HepG2 (cell line): ENCODE measurements at regions not wholly inside any gene's neighbourhood (a gene's known extent, or its start where the extent isn't known, plus 50 kb on each side); places are given as distances from the start of the nearest gene placed in this dataset.

Experiments
- ATM ChIP-seq: fragments of 450-650 bp; IDR thresholded peaks from 2 replicates; pipeline ENCODE4 v1.7.1; 2017; ENCODE audit warnings: mild to moderate bottlenecking, borderline replicate concordance
- ETS1 ChIP-seq: sonication (generic); formaldehyde crosslinking; IDR thresholded peaks from 2 replicates; pipeline ENCODE4 v1.4.0; 2020; ENCODE audit warnings: missing genetic modification reagents
- GATAD2A ChIP-seq: IDR thresholded peaks from 2 replicates; pipeline ENCODE4 v1.6.1; 2016
- KAT7 ChIP-seq: IDR thresholded peaks from 2 replicates; pipeline ENCODE4 v1.6.1; 2018; ENCODE audit warnings: borderline replicate concordance, missing compliant biosample characterization
- MIER3 ChIP-seq: IDR thresholded peaks from 2 replicates; pipeline ENCODE4 v1.6.1; 2016; ENCODE audit warnings: missing compliant biosample characterization, borderline replicate concordance
- ZNF441 ChIP-seq: sonication (generic); formaldehyde crosslinking; IDR thresholded peaks from 2 replicates; pipeline ENCODE4 v1.7.0; 2021; ENCODE audit warnings: missing genetic modification reagents, borderline replicate concordance
- ZNF652 ChIP-seq: IDR thresholded peaks from 2 replicates; pipeline ENCODE4 v1.6.1; 2016; ENCODE audit warnings: low read depth, borderline replicate concordance
- ZNF781 ChIP-seq: sonication (generic); formaldehyde crosslinking; IDR thresholded peaks from 2 replicates; pipeline ENCODE4 v1.5.1; 2020; ENCODE audit warnings: borderline replicate concordance, mild to moderate bottlenecking, missing genetic modification reagents; ENCODE audit errors: not compliant biosample characterization
- TF ChIP-seq, protein P1 (sequence below): sonication (generic); formaldehyde crosslinking; IDR thresholded peaks from 2 replicates; pipeline ENCODE4 v1.4.0; 2020; ENCODE audit warnings: missing genetic modification reagents
- TF ChIP-seq, protein P2 (sequence below): sonication (generic); formaldehyde crosslinking; IDR thresholded peaks from 2 replicates; pipeline ENCODE4 v1.4.0; 2020; ENCODE audit warnings: missing genetic modification reagents, borderline replicate concordance

DNA sequence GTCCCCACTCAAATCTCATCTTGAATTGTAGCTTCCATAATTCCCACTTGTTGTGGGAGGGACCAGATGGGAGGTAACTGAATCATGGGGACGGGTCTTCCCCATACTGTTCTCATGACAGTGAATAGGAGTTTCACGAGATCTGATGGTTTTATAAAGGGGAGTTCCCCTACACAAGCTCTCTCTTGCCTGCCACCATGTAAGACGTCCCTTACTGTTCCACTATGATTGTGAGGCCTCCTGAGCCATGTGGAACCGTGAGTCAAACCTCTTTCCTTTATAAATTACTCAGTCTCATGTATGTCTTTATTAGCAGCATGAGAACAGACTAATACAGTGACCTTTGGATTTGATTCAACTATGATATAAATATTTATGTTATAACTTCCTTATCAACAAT lies 78.0 kb downstream of the CYRIA start (continued):
- TF ChIP-seq ETS1 (CRISPR knock-in tag) (no peak), GATAD2A (CRISPR knock-in tag) (no peak), ZNF652 (no peak), ZNF781 (CRISPR knock-in tag) (no peak), ZNF441 (CRISPR knock-in tag) (no peak), KAT7 (no peak), MIER3 (no peak), ATM (no peak)
- TF ChIP-seq, protein P1, sequence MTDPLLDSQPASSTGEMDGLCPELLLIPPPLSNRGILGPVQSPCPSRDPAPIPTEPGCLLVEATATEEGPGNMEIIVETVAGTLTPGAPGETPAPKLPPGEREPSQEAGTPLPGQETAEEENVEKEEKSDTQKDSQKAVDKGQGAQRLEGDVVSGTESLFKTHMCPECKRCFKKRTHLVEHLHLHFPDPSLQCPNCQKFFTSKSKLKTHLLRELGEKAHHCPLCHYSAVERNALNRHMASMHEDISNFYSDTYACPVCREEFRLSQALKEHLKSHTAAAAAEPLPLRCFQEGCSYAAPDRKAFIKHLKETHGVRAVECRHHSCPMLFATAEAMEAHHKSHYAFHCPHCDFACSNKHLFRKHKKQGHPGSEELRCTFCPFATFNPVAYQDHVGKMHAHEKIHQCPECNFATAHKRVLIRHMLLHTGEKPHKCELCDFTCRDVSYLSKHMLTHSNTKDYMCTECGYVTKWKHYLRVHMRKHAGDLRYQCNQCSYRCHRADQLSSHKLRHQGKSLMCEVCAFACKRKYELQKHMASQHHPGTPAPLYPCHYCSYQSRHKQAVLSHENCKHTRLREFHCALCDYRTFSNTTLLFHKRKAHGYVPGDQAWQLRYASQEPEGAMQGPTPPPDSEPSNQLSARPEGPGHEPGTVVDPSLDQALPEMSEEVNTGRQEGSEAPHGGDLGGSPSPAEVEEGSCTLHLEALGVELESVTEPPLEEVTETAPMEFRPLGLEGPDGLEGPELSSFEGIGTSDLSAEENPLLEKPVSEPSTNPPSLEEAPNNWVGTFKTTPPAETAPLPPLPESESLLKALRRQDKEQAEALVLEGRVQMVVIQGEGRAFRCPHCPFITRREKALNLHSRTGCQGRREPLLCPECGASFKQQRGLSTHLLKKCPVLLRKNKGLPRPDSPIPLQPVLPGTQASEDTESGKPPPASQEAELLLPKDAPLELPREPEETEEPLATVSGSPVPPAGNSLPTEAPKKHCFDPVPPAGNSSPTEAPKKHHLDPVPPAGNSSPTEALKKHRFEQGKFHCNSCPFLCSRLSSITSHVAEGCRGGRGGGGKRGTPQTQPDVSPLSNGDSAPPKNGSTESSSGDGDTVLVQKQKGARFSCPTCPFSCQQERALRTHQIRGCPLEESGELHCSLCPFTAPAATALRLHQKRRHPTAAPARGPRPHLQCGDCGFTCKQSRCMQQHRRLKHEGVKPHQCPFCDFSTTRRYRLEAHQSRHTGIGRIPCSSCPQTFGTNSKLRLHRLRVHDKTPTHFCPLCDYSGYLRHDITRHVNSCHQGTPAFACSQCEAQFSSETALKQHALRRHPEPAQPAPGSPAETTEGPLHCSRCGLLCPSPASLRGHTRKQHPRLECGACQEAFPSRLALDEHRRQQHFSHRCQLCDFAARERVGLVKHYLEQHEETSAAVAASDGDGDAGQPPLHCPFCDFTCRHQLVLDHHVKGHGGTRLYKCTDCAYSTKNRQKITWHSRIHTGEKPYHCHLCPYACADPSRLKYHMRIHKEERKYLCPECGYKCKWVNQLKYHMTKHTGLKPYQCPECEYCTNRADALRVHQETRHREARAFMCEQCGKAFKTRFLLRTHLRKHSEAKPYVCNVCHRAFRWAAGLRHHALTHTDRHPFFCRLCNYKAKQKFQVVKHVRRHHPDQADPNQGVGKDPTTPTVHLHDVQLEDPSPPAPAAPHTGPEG (CRISPR knock-in tag) = no peak
- TF ChIP-seq, protein P2, sequence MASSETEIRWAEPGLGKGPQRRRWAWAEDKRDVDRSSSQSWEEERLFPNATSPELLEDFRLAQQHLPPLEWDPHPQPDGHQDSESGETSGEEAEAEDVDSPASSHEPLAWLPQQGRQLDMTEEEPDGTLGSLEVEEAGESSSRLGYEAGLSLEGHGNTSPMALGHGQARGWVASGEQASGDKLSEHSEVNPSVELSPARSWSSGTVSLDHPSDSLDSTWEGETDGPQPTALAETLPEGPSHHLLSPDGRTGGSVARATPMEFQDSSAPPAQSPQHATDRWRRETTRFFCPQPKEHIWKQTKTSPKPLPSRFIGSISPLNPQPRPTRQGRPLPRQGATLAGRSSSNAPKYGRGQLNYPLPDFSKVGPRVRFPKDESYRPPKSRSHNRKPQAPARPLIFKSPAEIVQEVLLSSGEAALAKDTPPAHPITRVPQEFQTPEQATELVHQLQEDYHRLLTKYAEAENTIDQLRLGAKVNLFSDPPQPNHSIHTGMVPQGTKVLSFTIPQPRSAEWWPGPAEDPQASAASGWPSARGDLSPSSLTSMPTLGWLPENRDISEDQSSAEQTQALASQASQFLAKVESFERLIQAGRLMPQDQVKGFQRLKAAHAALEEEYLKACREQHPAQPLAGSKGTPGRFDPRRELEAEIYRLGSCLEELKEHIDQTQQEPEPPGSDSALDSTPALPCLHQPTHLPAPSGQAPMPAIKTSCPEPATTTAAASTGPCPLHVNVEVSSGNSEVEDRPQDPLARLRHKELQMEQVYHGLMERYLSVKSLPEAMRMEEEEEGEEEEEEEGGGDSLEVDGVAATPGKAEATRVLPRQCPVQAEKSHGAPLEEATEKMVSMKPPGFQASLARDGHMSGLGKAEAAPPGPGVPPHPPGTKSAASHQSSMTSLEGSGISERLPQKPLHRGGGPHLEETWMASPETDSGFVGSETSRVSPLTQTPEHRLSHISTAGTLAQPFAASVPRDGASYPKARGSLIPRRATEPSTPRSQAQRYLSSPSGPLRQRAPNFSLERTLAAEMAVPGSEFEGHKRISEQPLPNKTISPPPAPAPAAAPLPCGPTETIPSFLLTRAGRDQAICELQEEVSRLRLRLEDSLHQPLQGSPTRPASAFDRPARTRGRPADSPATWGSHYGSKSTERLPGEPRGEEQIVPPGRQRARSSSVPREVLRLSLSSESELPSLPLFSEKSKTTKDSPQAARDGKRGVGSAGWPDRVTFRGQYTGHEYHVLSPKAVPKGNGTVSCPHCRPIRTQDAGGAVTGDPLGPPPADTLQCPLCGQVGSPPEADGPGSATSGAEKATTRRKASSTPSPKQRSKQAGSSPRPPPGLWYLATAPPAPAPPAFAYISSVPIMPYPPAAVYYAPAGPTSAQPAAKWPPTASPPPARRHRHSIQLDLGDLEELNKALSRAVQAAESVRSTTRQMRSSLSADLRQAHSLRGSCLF = no peak
